ENCODE measurements at regions not wholly inside any gene's neighbourhood (a gene's known extent, or its start where the extent isn't known, plus 50 kb on each side); places are given as distances from the start of the nearest gene placed in this dataset.

DNA sequence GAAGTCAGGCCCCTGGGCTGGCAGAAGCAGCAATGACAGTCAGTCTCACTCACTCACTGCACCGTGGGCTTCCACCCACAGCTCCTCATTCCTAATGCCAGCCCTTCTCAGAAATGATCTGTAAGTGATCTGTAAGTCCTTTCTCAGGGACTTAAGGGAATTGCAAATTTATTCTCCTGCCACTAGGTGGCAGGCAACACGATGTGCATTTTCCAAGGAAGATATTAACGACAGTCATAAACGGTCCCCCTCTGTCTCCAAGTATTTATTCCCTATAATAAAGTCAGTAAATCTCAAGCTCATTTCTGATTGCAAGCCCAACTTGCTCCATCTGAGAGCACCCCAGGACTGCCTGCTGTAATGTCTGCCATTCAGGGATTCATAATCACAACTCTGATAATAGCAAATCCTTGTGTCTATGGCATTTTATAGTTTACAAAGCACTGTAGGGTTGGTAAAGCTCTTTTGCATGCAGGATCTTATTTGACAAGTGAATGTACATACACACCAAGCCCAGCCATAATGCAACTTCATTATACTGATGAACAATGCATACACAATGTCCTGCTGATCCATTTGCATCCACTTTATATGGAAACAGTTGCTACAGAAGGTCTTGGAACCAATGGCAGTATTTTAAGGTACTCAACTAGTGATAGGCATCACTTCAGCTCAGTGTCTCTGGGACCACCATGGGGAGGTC, 380.5 kb upstream of the CAMK1G start:
- H3K36me3 ChIP-seq (ENCODE audit: control insufficient read depth, insufficient read depth, low read length): no peaks in the 10 kb centered on the region
- 0% methylated on average over 3 of the region's 4 CpGs for WGBS (ENCODE audit: insufficient coverage)
- no peak overlapping the region for H3K27ac ChIP-seq (ENCODE audit: low read depth, low read length)
- H3K4me1 ChIP-seq (ENCODE audit: control insufficient read depth, insufficient read depth, low read length): peaks cover 19% of the 10 kb centered on the region
- H3K27me3 ChIP-seq (ENCODE audit: control insufficient read depth, insufficient read depth, low read length): peaks cover 1% of the 10 kb centered on the region
- peak in 3 of 6 donors; percentile 53 to 95 (median 85) for DNase-seq (ENCODE audit: low read depth in 4 of 6, low spot score in 6 of 6)
- no peaks in the 10 kb centered on the region for H3K9me3 ChIP-seq (ENCODE audit: control insufficient read depth, insufficient read depth, low read length)
- no peak overlapping the region for H3K4me3 ChIP-seq (ENCODE audit: low read depth, low read length)

DNA sequence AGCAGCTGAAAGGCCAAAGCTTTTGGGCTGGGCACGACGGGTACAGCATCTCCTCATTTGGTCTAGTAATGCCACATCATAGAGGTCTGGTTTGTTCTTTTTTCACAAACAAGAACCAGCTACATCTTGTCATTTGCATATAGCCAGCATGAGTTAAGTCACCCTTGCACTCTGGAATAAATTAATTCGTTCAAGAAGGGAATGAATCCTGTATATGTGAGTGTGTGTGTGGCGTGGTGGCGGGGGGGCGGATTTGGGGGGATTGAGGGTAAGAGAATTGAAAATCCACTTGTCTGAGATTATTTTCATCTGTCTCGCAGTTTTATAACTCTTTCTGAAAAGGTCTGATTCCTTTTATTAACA, 380.0 kb upstream of the CAMK1G start:
- H3K27ac ChIP-seq (ENCODE audit: low read depth, low read length): no peak overlapping the region
- H3K9me3 ChIP-seq (ENCODE audit: control insufficient read depth, insufficient read depth, low read length): no peaks in the 10 kb centered on the region
- H3K27me3 ChIP-seq (ENCODE audit: control insufficient read depth, insufficient read depth, low read length): peaks cover 6% of the 10 kb centered on the region
- no peak overlapping the region for H3K4me3 ChIP-seq (ENCODE audit: low read depth, low read length)
- no peaks in the 10 kb centered on the region for H3K36me3 ChIP-seq (ENCODE audit: control insufficient read depth, insufficient read depth, low read length)
- DNase-seq (ENCODE audit: low read depth in 4 of 6, low spot score in 6 of 6): no peak
- WGBS (ENCODE audit: insufficient coverage): 90% methylated on average over 3 of the region's 7 CpGs
- peaks cover 22% of the 10 kb centered on the region for H3K4me1 ChIP-seq (ENCODE audit: control insufficient read depth, insufficient read depth, low read length)

DNA sequence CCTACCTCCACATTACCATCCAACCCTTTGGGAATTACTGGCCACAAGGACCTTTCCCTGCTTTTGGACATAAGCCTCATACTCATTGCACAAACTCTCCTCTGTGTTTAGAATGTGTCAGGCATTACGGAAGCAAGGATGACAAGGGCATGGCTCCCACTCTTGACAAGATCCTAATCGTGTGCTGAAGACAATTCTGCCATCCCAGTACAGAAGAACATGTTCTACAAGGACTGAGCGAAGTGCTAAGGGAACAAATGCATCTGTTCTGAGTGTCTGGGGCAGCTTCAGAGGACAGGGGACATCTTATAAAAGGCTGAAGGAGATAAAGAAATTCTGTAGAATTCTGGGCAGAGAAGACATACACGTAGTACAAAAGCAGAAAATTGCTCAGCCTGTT, 378.5 kb upstream of the CAMK1G start:
- H3K27me3 ChIP-seq (ENCODE audit: control insufficient read depth, insufficient read depth, low read length): peaks cover 7% of the 10 kb centered on the region
- H3K27ac ChIP-seq (ENCODE audit: low read depth, low read length): no peak overlapping the region
- DNase-seq (ENCODE audit: low read depth in 4 of 6, low spot score in 6 of 6): no peak
- peaks cover 19% of the 10 kb centered on the region for H3K4me1 ChIP-seq (ENCODE audit: control insufficient read depth, insufficient read depth, low read length)
- no peaks in the 10 kb centered on the region for H3K9me3 ChIP-seq (ENCODE audit: control insufficient read depth, insufficient read depth, low read length)
- no peaks in the 10 kb centered on the region for H3K36me3 ChIP-seq (ENCODE audit: control insufficient read depth, insufficient read depth, low read length)
- 80% methylated on average over 1 of the region's 4 CpGs for WGBS (ENCODE audit: insufficient coverage)
- H3K4me3 ChIP-seq (ENCODE audit: low read depth, low read length): no peak overlapping the region

DNA sequence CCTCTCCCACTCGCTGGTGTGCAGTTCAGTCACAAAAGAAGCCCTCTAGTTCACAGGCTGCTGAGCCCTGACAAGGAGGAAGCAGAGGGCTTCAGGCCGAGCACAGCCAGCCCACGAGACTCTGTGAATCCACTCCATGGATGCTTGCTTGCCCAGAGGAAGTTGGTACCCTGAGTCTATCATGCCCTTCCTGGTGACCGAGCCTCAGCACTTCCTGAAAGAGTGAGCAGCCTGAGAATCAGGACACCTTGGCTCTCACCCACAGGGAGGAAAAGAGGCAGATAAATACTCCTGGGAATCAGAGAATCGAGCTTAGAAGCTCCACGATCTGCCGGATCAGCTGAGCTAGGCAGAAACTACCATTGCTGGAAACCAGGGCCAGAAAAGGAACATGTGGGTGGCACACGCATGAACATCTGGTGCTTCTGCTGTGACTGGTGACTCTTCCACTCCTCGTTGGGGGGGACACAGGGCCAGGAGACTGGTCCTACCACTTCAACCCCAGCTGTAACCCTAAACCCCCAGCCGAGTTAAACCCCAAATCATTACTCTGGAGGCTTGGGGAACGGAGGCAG, 376.3 kb upstream of the CAMK1G start:
- Histone ChIP-seq H3K4me3 (ENCODE audit: low read depth, low read length) (no peak overlapping the region), H3K27ac (ENCODE audit: low read depth, low read length) (no peak overlapping the region), H3K9me3 (ENCODE audit: control insufficient read depth, insufficient read depth, low read length) (no peaks in the 10 kb centered on the region), H3K4me1 (ENCODE audit: control insufficient read depth, insufficient read depth, low read length) (peaks cover 19% of the 10 kb centered on the region), H3K27me3 (ENCODE audit: control insufficient read depth, insufficient read depth, low read length) (peaks cover 7% of the 10 kb centered on the region), H3K36me3 (ENCODE audit: control insufficient read depth, insufficient read depth, low read length) (no peaks in the 10 kb centered on the region)
- 37% methylated on average over 10 of the region's 11 CpGs for WGBS (ENCODE audit: insufficient coverage)
- no peak for DNase-seq (ENCODE audit: low read depth in 4 of 6, low spot score in 6 of 6)

DNA sequence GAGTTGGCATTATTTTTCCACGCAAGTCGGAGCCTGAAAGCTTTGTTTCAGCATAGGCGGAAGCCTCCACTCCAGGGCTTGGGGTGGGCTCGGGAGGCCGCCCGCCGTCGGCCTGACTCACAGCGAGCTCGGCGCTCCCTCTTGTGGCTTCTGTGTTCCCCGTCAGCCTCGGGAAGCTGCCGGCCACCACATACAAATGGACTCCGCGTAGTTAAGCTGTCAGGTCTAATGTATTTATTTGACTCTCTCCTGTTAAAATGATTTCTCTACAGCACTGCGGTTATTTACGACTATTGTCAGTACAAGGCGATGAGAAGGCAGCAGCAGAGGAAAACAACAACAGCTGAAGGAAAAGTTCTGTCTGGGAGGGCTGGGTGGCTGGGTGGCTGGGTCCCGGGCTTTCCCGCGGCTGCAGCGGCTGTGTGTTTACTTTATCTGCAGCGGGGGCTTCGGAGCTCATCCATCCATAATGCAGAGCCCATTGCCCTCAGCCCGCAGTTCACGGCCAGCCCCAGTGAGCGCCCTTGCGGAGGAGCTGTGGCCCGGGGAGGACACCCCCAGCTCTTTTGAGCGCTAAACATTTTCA, 375.7 kb upstream of the CAMK1G start:
- Histone ChIP-seq H3K27me3 (ENCODE audit: control insufficient read depth, insufficient read depth, low read length) (peaks cover 7% of the 10 kb centered on the region), H3K4me3 (ENCODE audit: low read depth, low read length) (peak overlapping the region; percentile 48), H3K9me3 (ENCODE audit: control insufficient read depth, insufficient read depth, low read length) (no peaks in the 10 kb centered on the region), H3K36me3 (ENCODE audit: control insufficient read depth, insufficient read depth, low read length) (no peaks in the 10 kb centered on the region), H3K27ac (ENCODE audit: low read depth, low read length) (no peak overlapping the region), H3K4me1 (ENCODE audit: control insufficient read depth, insufficient read depth, low read length) (peaks cover 19% of the 10 kb centered on the region)
- 0% methylated on average over 26 of the region's 31 CpGs for WGBS (ENCODE audit: insufficient coverage)
- peak; percentile 61 to 97 (median 78) for DNase-seq (ENCODE audit: low read depth in 4 of 6, low spot score in 6 of 6)

DNA sequence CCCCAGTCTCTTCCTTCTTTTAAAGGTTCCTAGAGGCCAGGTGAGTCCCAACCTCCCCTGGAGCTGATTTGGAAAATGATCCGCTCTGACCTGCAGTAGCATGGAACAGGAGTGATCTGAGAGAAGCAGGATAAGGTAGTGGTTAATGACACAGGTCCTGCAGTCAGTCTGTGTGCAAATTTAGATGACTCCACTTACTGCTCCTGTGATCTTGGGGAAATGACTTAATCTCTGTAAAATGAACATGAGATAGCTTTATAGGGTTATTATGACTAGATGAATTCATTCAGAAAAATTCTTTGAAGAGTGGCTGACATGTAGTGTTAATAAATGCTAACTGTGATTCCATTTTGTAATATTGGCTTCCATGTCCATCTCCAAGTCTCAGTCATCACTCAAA, 374.9 kb upstream of the CAMK1G start:
- Histone ChIP-seq H3K27ac (ENCODE audit: low read depth, low read length) (no peak overlapping the region), H3K4me1 (ENCODE audit: control insufficient read depth, insufficient read depth, low read length) (peaks cover 15% of the 10 kb centered on the region), H3K36me3 (ENCODE audit: control insufficient read depth, insufficient read depth, low read length) (no peaks in the 10 kb centered on the region), H3K4me3 (ENCODE audit: low read depth, low read length) (no peak overlapping the region), H3K27me3 (ENCODE audit: control insufficient read depth, insufficient read depth, low read length) (peaks cover 7% of the 10 kb centered on the region), H3K9me3 (ENCODE audit: control insufficient read depth, insufficient read depth, low read length) (no peaks in the 10 kb centered on the region)
- no peak for DNase-seq (ENCODE audit: low read depth in 4 of 6, low spot score in 6 of 6)
- WGBS (ENCODE audit: insufficient coverage): 91% methylated on average over 1 of the region's 1 CpG

DNA sequence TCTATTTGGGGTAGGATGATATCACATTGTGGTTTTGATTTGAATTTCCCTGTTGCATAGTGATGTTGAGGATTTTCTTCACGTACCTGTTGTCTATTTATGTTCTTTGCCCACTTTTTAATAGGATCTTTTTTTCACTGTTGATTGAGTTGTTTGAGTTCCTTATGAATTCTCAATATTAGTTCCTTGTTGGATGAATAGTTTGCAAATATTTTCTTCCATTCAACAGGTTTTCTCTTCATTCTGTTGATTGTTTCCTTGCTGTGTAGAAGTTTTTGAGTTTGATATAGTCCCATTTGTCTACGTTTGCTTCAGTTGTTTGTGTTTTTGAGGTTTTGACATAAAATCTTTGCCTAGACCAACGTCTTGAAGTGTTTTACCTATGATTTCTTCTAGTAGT, 369.5 kb upstream of the CAMK1G start:
- Histone ChIP-seq H3K27me3 (ENCODE audit: control insufficient read depth, insufficient read depth, low read length) (no peaks in the 10 kb centered on the region), H3K9me3 (ENCODE audit: control insufficient read depth, insufficient read depth, low read length) (no peaks in the 10 kb centered on the region), H3K27ac (ENCODE audit: low read depth, low read length) (no peak overlapping the region), H3K4me1 (ENCODE audit: control insufficient read depth, insufficient read depth, low read length) (no peaks in the 10 kb centered on the region), H3K36me3 (ENCODE audit: control insufficient read depth, insufficient read depth, low read length) (no peaks in the 10 kb centered on the region), H3K4me3 (ENCODE audit: low read depth, low read length) (no peak overlapping the region)
- WGBS (ENCODE audit: insufficient coverage): no CpG with 5 or more reads among the region's 3 CpGs
- DNase-seq (ENCODE audit: low read depth in 4 of 6, low spot score in 6 of 6): no peak

DNA sequence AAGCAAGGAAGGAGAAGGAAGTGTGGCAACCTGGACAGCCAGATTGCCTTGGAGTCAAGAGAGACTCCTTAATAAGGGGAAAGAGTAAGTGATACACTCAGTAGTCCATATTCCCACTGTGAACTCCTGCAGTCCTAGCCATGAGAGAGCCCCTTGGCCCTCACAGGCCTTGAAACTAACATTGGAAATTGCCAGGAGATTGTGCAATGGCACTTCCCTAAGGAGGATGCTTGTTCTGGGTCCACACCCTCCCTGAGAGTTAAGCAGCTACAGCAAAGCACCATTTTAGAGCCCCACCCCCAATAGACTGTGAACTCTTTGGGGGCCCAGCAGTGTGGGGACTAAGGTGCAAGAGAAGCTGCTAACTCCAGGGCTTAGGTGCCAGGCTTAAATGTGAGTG, 367.7 kb upstream of the CAMK1G start:
- H3K27me3 ChIP-seq (ENCODE audit: control insufficient read depth, insufficient read depth, low read length): no peaks in the 10 kb centered on the region
- DNase-seq (ENCODE audit: low read depth in 4 of 6, low spot score in 6 of 6): no peak
- peaks cover 5% of the 10 kb centered on the region for H3K4me1 ChIP-seq (ENCODE audit: control insufficient read depth, insufficient read depth, low read length)
- H3K9me3 ChIP-seq (ENCODE audit: control insufficient read depth, insufficient read depth, low read length): no peaks in the 10 kb centered on the region
- no peaks in the 10 kb centered on the region for H3K36me3 ChIP-seq (ENCODE audit: control insufficient read depth, insufficient read depth, low read length)
- no peak overlapping the region for H3K4me3 ChIP-seq (ENCODE audit: low read depth, low read length)
- H3K27ac ChIP-seq (ENCODE audit: low read depth, low read length): no peak overlapping the region

DNA sequence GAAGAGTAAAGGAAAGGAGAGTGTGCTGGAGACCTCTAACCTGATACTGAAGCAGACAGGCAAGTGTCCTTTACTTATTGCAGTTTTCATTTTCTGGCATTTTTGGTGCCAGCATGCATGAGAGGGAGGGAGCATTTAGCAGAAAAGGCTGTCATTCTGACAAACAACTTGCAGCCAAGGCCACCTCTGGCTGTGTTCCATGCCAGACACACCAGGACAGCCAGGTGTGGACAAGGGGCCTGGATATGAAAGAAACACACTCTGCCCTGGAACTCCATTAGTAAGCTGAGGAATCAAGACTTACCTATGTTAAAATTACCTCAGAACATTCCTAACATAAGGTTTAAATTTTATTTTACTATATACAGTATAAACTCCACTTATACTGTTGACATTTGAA, 365.4 kb upstream of the CAMK1G start:
- Histone ChIP-seq H3K27ac (ENCODE audit: low read depth, low read length) (no peak overlapping the region), H3K27me3 (ENCODE audit: control insufficient read depth, insufficient read depth, low read length) (no peaks in the 10 kb centered on the region), H3K9me3 (ENCODE audit: control insufficient read depth, insufficient read depth, low read length) (no peaks in the 10 kb centered on the region), H3K4me3 (ENCODE audit: low read depth, low read length) (no peak overlapping the region), H3K4me1 (ENCODE audit: control insufficient read depth, insufficient read depth, low read length) (peaks cover 5% of the 10 kb centered on the region), H3K36me3 (ENCODE audit: control insufficient read depth, insufficient read depth, low read length) (no peaks in the 10 kb centered on the region)
- DNase-seq (ENCODE audit: low read depth in 4 of 6, low spot score in 6 of 6): no peak

DNA sequence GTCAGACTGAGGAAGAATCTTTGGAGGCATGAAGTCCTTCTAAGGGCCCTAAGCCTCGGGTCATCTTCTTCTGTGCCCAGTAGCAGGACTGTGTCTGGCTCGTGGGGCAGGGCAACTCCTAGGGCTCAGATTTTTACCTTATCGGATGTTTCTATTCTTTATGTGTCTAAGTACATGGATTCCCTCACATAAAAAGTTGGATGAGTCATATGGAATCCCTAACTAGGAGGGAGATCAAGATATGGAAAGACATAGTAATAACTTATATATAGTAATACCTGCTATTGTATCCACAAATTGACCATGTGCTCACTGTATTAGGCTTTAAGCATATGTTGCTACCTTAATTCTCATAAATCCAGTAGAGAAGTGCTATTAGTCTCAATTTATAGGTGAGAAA, 364.5 kb upstream of the CAMK1G start:
- 100% methylated on average over 1 of the region's 3 CpGs for WGBS (ENCODE audit: insufficient coverage)
- H3K4me3 ChIP-seq (ENCODE audit: low read depth, low read length): no peak overlapping the region

More for the DNA sequence above, 364.5 kb upstream of the CAMK1G start:
- Histone ChIP-seq H3K9me3 (ENCODE audit: control insufficient read depth, insufficient read depth, low read length) (no peaks in the 10 kb centered on the region), H3K4me1 (ENCODE audit: control insufficient read depth, insufficient read depth, low read length) (peaks cover 5% of the 10 kb centered on the region), H3K36me3 (ENCODE audit: control insufficient read depth, insufficient read depth, low read length) (no peaks in the 10 kb centered on the region), H3K27me3 (ENCODE audit: control insufficient read depth, insufficient read depth, low read length) (no peaks in the 10 kb centered on the region), H3K27ac (ENCODE audit: low read depth, low read length) (no peak overlapping the region)
- no peak for DNase-seq (ENCODE audit: low read depth in 4 of 6, low spot score in 6 of 6)
